ENCODE measurements at regions not wholly inside any gene's neighbourhood (a gene's known extent, or its start where the extent isn't known, plus 50 kb on each side); places are given as distances from the start of the nearest gene placed in this dataset.

- Histone ChIP-seq H3K9ac (ENCODE audit: insufficient read depth, low read length) (no peak overlapping the region), H2AFZ (ENCODE audit: low read length) (no peak overlapping the region), H3K9me3 (ENCODE audit: control insufficient read depth, insufficient read depth, low read depth, low read length) (no peaks in the 10 kb centered on the region), H3K4me3 (replicated peaks in 1 of 4; ENCODE audit: control extremely low read depth in 1 of 4, insufficient read depth in 1 of 4, low read depth in 3 of 4, low read length in 4 of 4) (no peak overlapping the region), H3K4me2 (ENCODE audit: extremely low read depth, insufficient read depth, low read length) (no peak overlapping the region), H3K79me2 (ENCODE audit: control insufficient read depth, insufficient read depth, low read length) (no peaks in the 10 kb centered on the region), H4K20me1 (ENCODE audit: control insufficient read depth, extremely low read depth, insufficient read depth, low read length) (no peaks in the 10 kb centered on the region), H3K27ac (ENCODE audit: insufficient read depth, low read length) (no peak overlapping the region), H3K36me3 (ENCODE audit: control insufficient read depth, insufficient read depth, low read length) (no peaks in the 10 kb centered on the region), H3K27me3 (ENCODE audit: control insufficient read depth, insufficient read depth, low read length) (no peaks in the 10 kb centered on the region), H3K4me1 (ENCODE audit: control insufficient read depth, extremely low read depth, insufficient read depth, low read length) (no peaks in the 10 kb centered on the region)
- TF ChIP-seq EZH2 (IDR thresholded peaks at IDR 0.05; ENCODE audit: low read length, missing control alignments): no peak
- TF ChIP-seq CTCF (conservative IDR thresholded peaks at IDR 0.05 in 1 of 2, IDR thresholded peaks at IDR 0.05 in 1 of 2; ENCODE audit: low read depth in 1 of 2, low read length in 2 of 2): no peak
- no peak for DNase-seq (ENCODE audit: low read depth in 2 of 2)
Measured at GRCh38 chr4:44912980-44913379, 186.6 kb upstream of the GNPDA2 start.

- no peak for DNase-seq (ENCODE audit: low read depth in 2 of 2)
- H3K36me3 ChIP-seq (ENCODE audit: control insufficient read depth, insufficient read depth, low read length): no peaks in the 10 kb centered on the region
- H3K9me3 ChIP-seq (ENCODE audit: control insufficient read depth, insufficient read depth, low read depth, low read length): no peaks in the 10 kb centered on the region
- no peak overlapping the region for H3K9ac ChIP-seq (ENCODE audit: insufficient read depth, low read length)
- no peaks in the 10 kb centered on the region for H3K79me2 ChIP-seq (ENCODE audit: control insufficient read depth, insufficient read depth, low read length)
- no peak overlapping the region for H3K27ac ChIP-seq (ENCODE audit: insufficient read depth, low read length)
- H3K27me3 ChIP-seq (ENCODE audit: control insufficient read depth, insufficient read depth, low read length): no peaks in the 10 kb centered on the region
- H3K4me1 ChIP-seq (ENCODE audit: control insufficient read depth, extremely low read depth, insufficient read depth, low read length): no peaks in the 10 kb centered on the region
- no peak overlapping the region for H3K4me2 ChIP-seq (ENCODE audit: extremely low read depth, insufficient read depth, low read length)
- no peaks in the 10 kb centered on the region for H4K20me1 ChIP-seq (ENCODE audit: control insufficient read depth, extremely low read depth, insufficient read depth, low read length)
- H2AFZ ChIP-seq (ENCODE audit: low read length): no peak overlapping the region
- no peak overlapping the region for H3K4me3 ChIP-seq (replicated peaks in 1 of 4; ENCODE audit: control extremely low read depth in 1 of 4, insufficient read depth in 1 of 4, low read depth in 3 of 4, low read length in 4 of 4)
- TF ChIP-seq EZH2 (IDR thresholded peaks at IDR 0.05; ENCODE audit: low read length, missing control alignments) (no peak), CTCF (conservative IDR thresholded peaks at IDR 0.05 in 1 of 2, IDR thresholded peaks at IDR 0.05 in 1 of 2; ENCODE audit: low read depth in 1 of 2, low read length in 2 of 2) (no peak)
Measured at GRCh38 chr4:44908565-44908964, 182.2 kb upstream of the GNPDA2 start.

- TF ChIP-seq EZH2 (IDR thresholded peaks at IDR 0.05; ENCODE audit: low read length, missing control alignments) (no peak), CTCF (conservative IDR thresholded peaks at IDR 0.05 in 1 of 2, IDR thresholded peaks at IDR 0.05 in 1 of 2; ENCODE audit: low read depth in 1 of 2, low read length in 2 of 2) (no peak)
- no peaks in the 10 kb centered on the region for H3K79me2 ChIP-seq (ENCODE audit: control insufficient read depth, insufficient read depth, low read length)
- H4K20me1 ChIP-seq (ENCODE audit: control insufficient read depth, extremely low read depth, insufficient read depth, low read length): no peaks in the 10 kb centered on the region
- no peak overlapping the region for H3K4me2 ChIP-seq (ENCODE audit: extremely low read depth, insufficient read depth, low read length)
- no peak overlapping the region for H3K9ac ChIP-seq (ENCODE audit: insufficient read depth, low read length)
- H3K9me3 ChIP-seq (ENCODE audit: control insufficient read depth, insufficient read depth, low read depth, low read length): no peaks in the 10 kb centered on the region
- H2AFZ ChIP-seq (ENCODE audit: low read length): no peak overlapping the region
- no peak overlapping the region for H3K27ac ChIP-seq (ENCODE audit: insufficient read depth, low read length)
- no peaks in the 10 kb centered on the region for H3K36me3 ChIP-seq (ENCODE audit: control insufficient read depth, insufficient read depth, low read length)
- no peaks in the 10 kb centered on the region for H3K27me3 ChIP-seq (ENCODE audit: control insufficient read depth, insufficient read depth, low read length)
- DNase-seq (ENCODE audit: low read depth in 2 of 2): no peak
- H3K4me3 ChIP-seq (replicated peaks in 1 of 4; ENCODE audit: control extremely low read depth in 1 of 4, insufficient read depth in 1 of 4, low read depth in 3 of 4, low read length in 4 of 4): no peak overlapping the region
- H3K4me1 ChIP-seq (ENCODE audit: control insufficient read depth, extremely low read depth, insufficient read depth, low read length): no peaks in the 10 kb centered on the region
Measured at GRCh38 chr4:44872246-44872645, 145.9 kb upstream of the GNPDA2 start.

All from fibroblast of lung (primary cell).